Suprapubic skin (tissue), 3 donors: ENCODE measurements at regions not wholly inside any gene's neighbourhood (a gene's known extent, or its start where the extent isn't known, plus 50 kb on each side); places are given as distances from the start of the nearest gene placed in this dataset.

Experiments
- CTCF ChIP-seq, 2 donors: fragments of 200-600 bp in 1 of 2; fragments of 450-650 bp in 1 of 2; sonication (generic) in 1 of 2; IDR thresholded peaks; one replicate each; pipeline ENCODE4 v1.5.1; 2016 to 2019; ENCODE audit warnings: antibody characterized with exemption in 2 of 2, mild to moderate bottlenecking in 1 of 2, moderate library complexity in 1 of 2
- POLR2A ChIP-seq, 2 donors: fragments of 450-650 bp; IDR thresholded peaks; one replicate each; pipeline ENCODE4 v1.6.1; 2017; ENCODE audit warnings: antibody characterized with exemption in 2 of 2, mild to moderate bottlenecking in 2 of 2, moderate library complexity in 2 of 2

- no peak for TF ChIP-seq POLR2A (IDR thresholded peaks at IDR 0.05)
- TF ChIP-seq CTCF (IDR thresholded peaks at IDR 0.05), result no peak
Observed at GRCh38 chr13:91100944-91101343, 246.5 kb upstream of the MIR17HG start.
